Tibial nerve (tissue), 4 donors: ENCODE measurements at regions not wholly inside any gene's neighbourhood (a gene's known extent, or its start where the extent isn't known, plus 50 kb on each side); places are given as distances from the start of the nearest gene placed in this dataset.
"Not testable (repeated sequence)": the region's sequence is repeated elsewhere in the genome, so short reads cannot be mapped to it uniquely, and the experiment has no call there.

Experiments
- DNase-seq, 2 donors: peaks; one replicate each; pipeline ENCODE4 v3.0.0-alpha.2; 2019; ENCODE audit warnings: low spot score in 2 of 2
- H3K27ac ChIP-seq, 4 donors: fragments of 200-600 bp; sonication (generic) in 3 of 4; one replicate each; pipeline ENCODE4 v1.5.1; 2017 to 2019; ENCODE audit warnings: mild to moderate bottlenecking in 1 of 4
- H3K27me3 ChIP-seq, 2 donors: fragments of 200-600 bp; sonication (generic) in 1 of 2; one replicate each; pipeline versions ENCODE4 v1.5.1 to v1.6.0; 2017 to 2019
- H3K36me3 ChIP-seq, 3 donors: fragments of 200-600 bp; sonication (generic); one replicate each; pipeline ENCODE4 v1.5.1; 2018 to 2019
- H3K4me1 ChIP-seq, 4 donors: fragments of 200-600 bp; sonication (generic) in 3 of 4; one replicate each; pipeline ENCODE4 v1.5.1; 2017 to 2019
- H3K4me3 ChIP-seq, 4 donors: fragments of 200-600 bp; sonication (generic) in 3 of 4; one replicate each; pipeline ENCODE4 v1.5.1; 2017 to 2019; ENCODE audit warnings: mild to moderate bottlenecking in 1 of 4, moderate library complexity in 1 of 4
- H3K9me3 ChIP-seq, 4 donors: fragments of 200-600 bp; sonication (generic) in 3 of 4; one replicate each; pipeline ENCODE4 v1.5.1; 2017 to 2019
- WGBS, 2 donors: methylation state at CpG; one replicate each; pipeline ENCODE4 v1.1.5; 2018; 5-methylcytosine and 5-hydroxymethylcytosine counted together

DNA sequence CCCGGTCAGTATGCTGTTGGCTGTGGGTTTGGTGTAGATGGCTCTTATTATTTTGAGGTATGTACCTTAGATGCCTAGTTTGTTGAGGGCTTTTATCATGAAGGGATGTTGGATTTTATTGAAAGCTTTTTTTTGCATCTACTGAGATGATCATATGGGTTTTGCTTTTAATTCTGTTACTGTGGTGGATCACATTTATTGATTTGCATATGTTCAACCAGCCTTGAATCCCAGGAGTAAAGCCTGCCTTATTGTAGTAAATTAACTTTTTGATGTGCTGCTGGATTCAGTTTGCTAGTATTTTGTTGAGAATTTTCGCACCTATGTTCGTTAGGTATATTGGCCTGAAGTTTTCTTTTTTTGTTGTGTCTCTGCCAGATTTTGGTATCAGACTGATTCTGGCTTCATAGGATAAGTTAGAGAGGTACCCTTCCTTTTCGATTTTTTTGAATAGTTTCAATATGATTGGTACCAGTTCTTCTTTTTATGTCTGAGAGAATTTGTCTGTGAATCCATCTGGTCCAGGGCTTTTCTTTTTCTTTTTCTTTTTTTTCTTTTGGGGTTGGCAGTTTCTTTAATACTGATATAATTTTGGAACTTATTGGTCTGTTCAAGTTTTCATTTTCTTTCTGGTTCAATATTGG lies 301.6 kb downstream of the SPATA31A1 start:
- not testable (repeated sequence) for H3K27ac ChIP-seq, H3K4me1 ChIP-seq, H3K27me3 ChIP-seq, DNase-seq, H3K4me3 ChIP-seq, H3K36me3 ChIP-seq, H3K9me3 ChIP-seq
- WGBS, 2 donors: no CpG with 5 or more reads among the region's 4 CpGs

DNA sequence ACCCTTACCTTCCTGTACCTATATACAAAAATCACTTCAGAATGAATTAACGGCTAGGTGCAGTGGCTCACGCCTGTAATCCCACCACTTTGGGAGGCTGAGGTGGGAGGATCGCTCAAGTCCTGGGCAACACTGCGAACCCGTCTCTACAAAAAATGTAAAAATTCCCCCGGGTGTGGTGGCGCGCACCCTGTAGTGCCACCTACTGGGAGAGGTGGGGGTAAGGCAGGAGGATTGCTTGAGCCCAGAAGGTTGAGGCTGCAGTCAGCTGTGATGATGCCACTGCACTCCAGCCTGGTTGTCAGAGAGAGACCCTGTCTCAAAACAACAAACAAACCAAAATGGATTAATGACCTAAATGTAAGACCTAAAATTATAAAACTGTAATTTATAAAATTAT lies 307.6 kb downstream of the SPATA31A1 start:
- not testable (repeated sequence) for H3K9me3 ChIP-seq, H3K4me3 ChIP-seq, DNase-seq, H3K4me1 ChIP-seq, H3K27ac ChIP-seq, H3K36me3 ChIP-seq, H3K27me3 ChIP-seq
- no CpG with 5 or more reads among the region's 8 CpGs for WGBS, 2 donors

DNA sequence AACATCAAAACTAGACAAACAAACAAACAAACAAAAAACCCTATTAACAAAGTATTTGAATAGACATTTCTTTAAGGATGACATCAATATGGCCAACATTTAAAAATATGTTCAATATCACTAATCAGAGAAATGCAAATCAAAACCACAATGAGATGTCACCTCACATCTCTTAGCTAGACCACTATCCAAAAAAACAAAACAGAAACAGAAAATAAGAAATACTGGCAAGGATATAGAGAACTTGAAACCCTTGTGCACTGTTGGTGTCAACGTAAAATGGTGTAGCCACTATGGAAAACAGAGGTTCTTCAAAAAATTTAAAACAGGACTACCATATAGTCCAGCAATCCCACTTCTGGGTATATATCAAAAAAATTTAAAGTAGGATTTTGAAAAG lies 308.2 kb downstream of the SPATA31A1 start:
- no CpG with 5 or more reads among the region's 1 CpG for WGBS, 2 donors

DNA sequence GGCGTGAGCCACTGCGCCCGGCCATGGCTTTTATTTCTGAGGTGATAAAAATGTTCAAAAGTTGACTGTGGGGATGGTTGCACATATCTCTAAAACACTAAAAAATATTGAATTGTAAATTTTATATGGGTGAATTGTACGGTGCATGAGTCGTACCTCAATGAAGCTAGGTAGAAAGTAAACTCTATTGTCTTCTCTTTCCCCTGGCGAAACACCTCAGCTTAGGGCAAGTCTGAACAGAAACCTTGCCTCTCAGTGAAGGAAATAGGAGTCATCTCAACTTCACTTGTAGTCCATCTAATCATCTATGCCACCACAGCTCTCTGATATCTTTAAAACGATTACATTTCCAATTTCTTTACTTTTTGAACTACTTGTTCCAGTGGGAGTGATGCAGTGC lies 309.6 kb downstream of the SPATA31A1 start:
- H3K4me3 ChIP-seq, H3K4me1 ChIP-seq, DNase-seq, H3K27ac ChIP-seq, H3K36me3 ChIP-seq, H3K9me3 ChIP-seq, H3K27me3 ChIP-seq: not testable (repeated sequence)
- WGBS, 2 donors: 81 to 84% methylated on average over 3 to 5 of the region's 7 CpGs

More for the DNA sequence above, 308.2 kb downstream of the SPATA31A1 start:
- DNase-seq, H3K27ac ChIP-seq, H3K9me3 ChIP-seq, H3K27me3 ChIP-seq, H3K4me3 ChIP-seq, H3K36me3 ChIP-seq, H3K4me1 ChIP-seq: not testable (repeated sequence)

DNA sequence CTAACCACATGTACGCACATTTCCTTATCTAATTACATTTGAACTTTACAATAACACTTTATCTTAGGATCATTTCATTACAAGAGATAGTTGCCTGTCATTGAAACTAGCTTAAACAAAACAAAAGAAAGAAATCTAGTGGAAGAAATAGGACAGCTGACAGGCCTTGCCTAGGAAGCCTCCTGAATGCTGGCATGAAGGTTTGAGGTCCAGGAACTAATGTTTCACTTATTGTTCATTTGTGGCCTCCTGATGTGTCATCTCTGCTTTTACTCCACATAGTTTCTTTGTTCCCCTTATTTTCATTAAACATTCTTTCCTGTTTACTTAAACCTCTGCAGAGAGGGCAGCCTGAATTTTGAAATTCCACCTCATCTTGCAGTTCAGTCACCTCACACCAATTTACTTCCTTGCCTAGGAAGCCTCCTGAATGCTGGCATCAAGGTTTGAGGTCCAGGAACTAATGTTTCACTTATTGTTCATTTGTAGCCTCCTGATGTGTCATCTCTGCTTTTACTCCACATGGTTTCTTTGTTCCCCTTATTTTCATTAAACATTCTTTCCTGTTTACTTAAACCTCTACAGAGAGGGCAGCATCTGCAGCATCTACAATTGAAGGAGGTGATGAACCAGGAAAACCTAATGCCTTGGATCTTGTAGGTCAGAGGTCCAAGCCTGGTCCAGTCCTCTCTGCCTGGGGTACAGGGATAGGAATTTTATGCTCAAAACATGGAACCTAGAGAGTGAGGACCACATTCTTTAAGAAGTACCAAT lies 319.2 kb downstream of the SPATA31A1 start:
- H3K4me3 ChIP-seq: not testable (repeated sequence)

DNA sequence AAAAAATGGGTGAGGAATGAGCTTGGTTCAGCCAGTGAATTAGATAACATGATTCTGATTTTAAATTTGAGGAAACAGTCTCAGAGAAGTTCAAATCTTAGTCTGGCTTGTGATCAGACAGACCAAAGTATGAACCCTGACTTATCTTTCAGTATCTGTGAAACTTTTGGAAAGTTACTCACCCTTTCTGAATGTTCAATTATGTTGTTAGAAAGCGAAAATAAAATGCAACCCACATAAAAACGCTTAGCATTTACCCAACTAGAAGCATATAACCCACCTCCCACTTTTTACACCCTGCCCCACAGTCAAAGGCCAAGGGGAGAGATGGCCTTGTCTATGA lies 319.7 kb downstream of the SPATA31A1 start:
- not testable (repeated sequence) for H3K27ac ChIP-seq, H3K4me3 ChIP-seq, H3K27me3 ChIP-seq, H3K9me3 ChIP-seq, H3K36me3 ChIP-seq, DNase-seq, H3K4me1 ChIP-seq
- WGBS, 2 donors: no CpG with 5 or more reads among the region's 2 CpGs

More for the DNA sequence above, 319.2 kb downstream of the SPATA31A1 start:
- H3K36me3 ChIP-seq, H3K4me1 ChIP-seq, DNase-seq, H3K27ac ChIP-seq, H3K9me3 ChIP-seq, H3K27me3 ChIP-seq: not testable (repeated sequence)
- WGBS, 2 donors: no CpG with 5 or more reads among the region's 1 CpG

DNA sequence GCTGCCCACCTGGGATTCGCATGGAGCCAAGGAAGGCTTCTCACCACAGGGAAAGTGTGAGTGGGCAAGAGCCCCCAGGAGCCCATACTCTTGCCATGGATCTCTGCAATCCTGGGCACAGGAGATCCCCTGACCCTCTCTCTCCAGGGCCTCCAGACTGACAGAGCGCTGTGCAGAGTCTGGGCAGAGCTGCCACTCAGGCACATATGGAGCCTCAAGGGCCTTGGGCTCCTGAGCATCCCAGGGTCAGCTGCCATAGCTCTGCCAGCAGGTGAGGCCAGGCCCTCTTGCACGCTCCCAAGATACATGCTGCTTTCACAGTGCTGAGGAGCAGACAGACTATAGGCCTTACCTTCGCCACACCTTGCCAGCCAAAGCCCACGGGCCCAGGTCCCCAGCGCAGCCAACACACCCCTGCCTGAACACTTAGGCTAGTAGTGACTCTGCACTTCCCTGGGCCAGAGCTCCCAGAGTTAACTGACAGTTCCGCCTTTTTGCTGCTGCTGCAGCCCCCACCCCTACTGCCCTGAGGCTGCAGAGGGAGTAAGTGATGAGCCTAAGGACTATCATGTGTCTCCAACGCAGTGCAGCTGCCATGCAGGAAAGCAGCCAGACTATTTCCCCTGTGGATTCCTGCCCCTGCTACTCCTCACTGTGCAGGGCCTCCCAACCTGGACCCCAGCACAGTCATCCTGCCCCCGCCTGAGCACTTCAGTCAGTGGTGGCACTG lies 323.2 kb downstream of the SPATA31A1 start:
- H3K4me1 ChIP-seq, H3K4me3 ChIP-seq, H3K27ac ChIP-seq, H3K36me3 ChIP-seq, H3K27me3 ChIP-seq, H3K9me3 ChIP-seq, DNase-seq: not testable (repeated sequence)
- WGBS, 2 donors: no CpG with 5 or more reads among the region's 9 CpGs

DNA sequence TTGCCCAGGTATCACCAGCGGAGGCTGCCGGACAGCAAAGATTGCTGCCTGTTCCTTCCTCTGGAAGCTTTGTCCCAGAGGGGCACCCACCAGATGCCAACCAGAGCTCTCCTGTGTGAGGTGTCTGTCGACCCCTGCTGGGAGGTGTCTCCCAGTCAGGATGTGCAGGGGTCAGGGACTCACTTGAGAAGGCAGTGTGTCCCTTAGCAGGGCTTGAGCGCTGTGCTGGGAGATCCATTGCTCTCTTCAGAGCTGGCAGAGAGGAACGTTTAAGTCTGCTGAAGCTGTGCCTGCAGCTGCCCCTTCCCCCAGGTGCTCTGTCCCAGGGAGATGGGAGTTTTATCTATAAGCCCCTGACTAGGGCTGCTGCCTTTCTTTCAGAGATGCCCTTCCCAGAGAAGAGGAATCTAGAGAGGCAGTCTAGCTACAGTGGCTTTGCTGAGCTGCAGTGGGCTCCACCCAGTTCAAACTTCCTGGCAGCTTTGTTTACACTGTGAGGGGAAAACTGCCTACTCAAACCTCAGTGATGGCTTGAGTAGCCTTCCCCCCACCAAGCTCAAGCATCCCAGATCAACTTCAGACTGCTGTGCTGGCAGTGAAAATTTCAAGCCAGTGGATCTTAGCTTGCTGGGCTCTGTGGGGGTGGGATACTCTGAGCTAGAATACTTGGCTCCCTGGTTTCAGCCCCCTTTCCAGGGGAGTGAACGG lies 325.4 kb downstream of the SPATA31A1 start:
- not testable (repeated sequence) for DNase-seq, H3K27me3 ChIP-seq, H3K4me3 ChIP-seq, H3K27ac ChIP-seq, H3K36me3 ChIP-seq, H3K9me3 ChIP-seq, H3K4me1 ChIP-seq
- WGBS, 2 donors: no CpG with 5 or more reads among the region's 6 CpGs

DNA sequence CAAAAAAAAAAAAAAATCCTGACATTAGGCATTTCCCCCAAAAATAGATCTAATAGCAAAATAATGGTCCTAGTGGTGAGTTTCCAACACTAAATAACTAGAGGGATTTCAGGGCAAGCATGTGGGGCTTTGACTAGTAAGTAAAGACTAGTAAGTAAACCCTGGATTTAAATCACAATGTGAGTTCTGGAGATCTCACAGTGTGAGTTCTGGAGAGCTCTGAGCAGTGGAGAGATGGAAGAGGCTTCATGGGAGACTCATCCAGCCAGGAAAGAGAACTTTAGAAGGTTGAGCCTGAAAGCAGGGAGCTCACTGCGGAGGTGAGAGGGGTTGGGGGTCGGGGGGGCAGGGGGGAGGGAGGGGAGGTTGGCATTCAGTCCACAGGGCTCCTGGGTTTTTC lies 373.4 kb downstream of the SPATA31A1 start:
- H3K4me3 ChIP-seq, DNase-seq, H3K4me1 ChIP-seq, H3K27ac ChIP-seq, H3K27me3 ChIP-seq, H3K9me3 ChIP-seq, H3K36me3 ChIP-seq: not testable (repeated sequence)
- no CpG with 5 or more reads among the region's 2 CpGs for WGBS, 2 donors

DNA sequence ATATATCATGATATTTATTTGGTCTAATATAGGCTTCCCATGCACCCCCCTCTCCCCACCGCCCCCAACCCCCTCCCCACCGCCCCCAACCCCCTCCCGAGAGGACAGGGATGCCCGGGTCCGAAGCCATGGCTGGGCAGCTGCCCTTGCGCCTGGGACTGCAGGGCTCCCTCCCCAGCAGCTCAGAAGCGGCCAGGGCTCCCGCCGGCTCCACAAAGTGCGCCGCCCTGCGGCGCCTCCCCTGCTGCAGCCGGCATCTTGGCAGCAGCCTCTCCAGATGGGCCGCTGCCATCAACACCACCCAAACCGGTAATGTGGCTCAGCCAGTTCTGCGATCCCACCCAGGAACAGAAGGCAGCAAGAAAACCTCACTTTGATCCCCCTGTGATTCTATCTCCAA lies 389.4 kb downstream of the SPATA31A1 start:
- not testable (repeated sequence) for H3K27ac ChIP-seq, H3K36me3 ChIP-seq, DNase-seq, H3K9me3 ChIP-seq, H3K4me1 ChIP-seq, H3K27me3 ChIP-seq, H3K4me3 ChIP-seq
- no CpG with 5 or more reads among the region's 17 CpGs for WGBS, 2 donors

DNA sequence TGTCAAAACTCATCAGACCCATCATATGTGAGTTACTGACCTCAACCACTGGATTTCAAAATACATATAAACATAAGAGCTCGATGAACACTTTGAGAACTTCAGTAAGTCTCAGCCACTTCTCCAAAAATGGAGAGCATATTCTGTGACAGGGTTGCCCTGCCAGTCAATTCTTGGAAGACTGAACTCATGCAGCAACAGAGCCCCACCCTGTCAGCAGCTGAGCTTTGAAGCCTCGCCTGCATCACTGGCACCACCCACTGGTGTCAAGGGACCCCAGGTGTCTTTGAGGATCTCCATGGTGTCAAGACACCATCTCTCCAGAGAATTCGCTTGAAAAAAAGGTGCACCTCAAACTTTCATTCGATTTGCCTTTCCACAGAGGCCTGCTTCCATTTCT lies 420.1 kb downstream of the SPATA31A1 start:
- H3K36me3 ChIP-seq, H3K4me3 ChIP-seq, H3K4me1 ChIP-seq, DNase-seq, H3K27me3 ChIP-seq, H3K27ac ChIP-seq, H3K9me3 ChIP-seq: not testable (repeated sequence)
- no CpG with 5 or more reads among the region's 4 CpGs for WGBS, 2 donors
